WERI-Rb-1 (cell line): ENCODE measurements at regions not wholly inside any gene's neighbourhood (a gene's known extent, or its start where the extent isn't known, plus 50 kb on each side); places are given as distances from the start of the nearest gene placed in this dataset.

Source experiments
- DNase-seq: peaks from one replicate; pipeline ENCODE4 v3.0.0-alpha.2; 2020
- H3K27ac ChIP-seq: fragments of 250-450 bp; sonication (Bioruptor Pico); 2 replicates; pipeline ENCODE4 v1.5.1; 2020; ENCODE audit warnings: mild to moderate bottlenecking, moderate library complexity
- H3K27me3 ChIP-seq: fragments of 250-450 bp; sonication (Bioruptor Pico); 2 replicates; pipeline ENCODE4 v1.5.1; 2021; ENCODE audit warnings: mild to moderate bottlenecking, low read depth, moderate library complexity; ENCODE audit not compliant: insufficient read depth, severe bottlenecking
- H3K36me3 ChIP-seq: fragments of 250-450 bp; sonication (Bioruptor Pico); 2 replicates; pipeline ENCODE4 v1.5.1; 2020; ENCODE audit warnings: mild to moderate bottlenecking, moderate library complexity
- H3K4me3 ChIP-seq: 2 replicates; pipeline ENCODE4 v1.5.1; 2011; ENCODE audit warnings: low read depth, mild to moderate bottlenecking, control low read depth, low read length
- H3K9me3 ChIP-seq: fragments of 250-450 bp; sonication (Bioruptor Pico); 2 replicates; pipeline ENCODE4 v1.5.1; 2021; ENCODE audit warnings: mild to moderate bottlenecking, moderate library complexity; ENCODE audit not compliant: severe bottlenecking
- CTCF ChIP-seq: IDR thresholded peaks from 2 replicates; pipeline ENCODE4 v1.5.1; 2011; ENCODE audit warnings: low read depth, mild to moderate bottlenecking, control low read depth, inconsistent platforms, low read length

DNA sequence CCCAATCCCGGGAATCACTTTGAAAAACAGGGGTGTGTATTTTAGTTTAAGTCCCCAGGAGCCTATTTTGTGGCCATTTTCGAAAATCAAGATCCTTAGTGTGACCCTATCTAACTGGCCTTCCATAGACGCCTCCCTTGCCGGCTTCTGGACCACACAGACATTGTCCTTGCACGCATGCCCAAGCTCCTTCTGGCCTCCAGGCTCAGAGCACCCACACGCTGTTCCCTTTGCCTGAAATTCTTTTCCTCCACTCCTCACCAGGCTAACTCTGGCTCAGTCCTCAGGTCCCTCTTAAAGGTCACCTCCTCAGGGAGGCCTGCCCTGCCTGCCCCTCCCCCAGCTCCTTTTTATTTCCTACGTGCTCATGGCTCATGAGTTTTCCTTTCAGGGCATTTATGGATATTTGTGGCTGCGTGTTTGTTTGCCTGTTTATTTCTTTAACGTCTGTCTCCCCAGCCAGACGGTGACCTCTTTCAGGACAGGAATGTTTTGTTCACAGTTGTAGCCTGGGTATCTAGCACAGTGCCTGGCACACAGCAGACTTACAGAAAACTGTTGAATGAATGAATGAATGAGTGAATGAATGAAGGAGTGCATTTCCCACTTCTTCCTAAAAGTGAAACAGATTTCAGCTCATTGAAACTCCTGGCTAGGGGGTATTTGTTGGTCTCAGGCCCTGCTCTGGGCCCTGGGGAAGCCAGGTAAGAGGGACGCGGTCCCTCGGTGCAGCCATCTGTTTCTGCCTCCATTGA lies 79.1 kb upstream of the IER5L start:
- TF ChIP-seq CTCF: no peak
- Histone ChIP-seq H3K4me3 (no peak overlapping the region), H3K27me3 (no peaks in the 10 kb centered on the region), H3K9me3 (peaks cover 2% of the 10 kb centered on the region), H3K36me3 (no peaks in the 10 kb centered on the region), H3K27ac (no peak overlapping the region)
- DNase-seq: no peak

DNA sequence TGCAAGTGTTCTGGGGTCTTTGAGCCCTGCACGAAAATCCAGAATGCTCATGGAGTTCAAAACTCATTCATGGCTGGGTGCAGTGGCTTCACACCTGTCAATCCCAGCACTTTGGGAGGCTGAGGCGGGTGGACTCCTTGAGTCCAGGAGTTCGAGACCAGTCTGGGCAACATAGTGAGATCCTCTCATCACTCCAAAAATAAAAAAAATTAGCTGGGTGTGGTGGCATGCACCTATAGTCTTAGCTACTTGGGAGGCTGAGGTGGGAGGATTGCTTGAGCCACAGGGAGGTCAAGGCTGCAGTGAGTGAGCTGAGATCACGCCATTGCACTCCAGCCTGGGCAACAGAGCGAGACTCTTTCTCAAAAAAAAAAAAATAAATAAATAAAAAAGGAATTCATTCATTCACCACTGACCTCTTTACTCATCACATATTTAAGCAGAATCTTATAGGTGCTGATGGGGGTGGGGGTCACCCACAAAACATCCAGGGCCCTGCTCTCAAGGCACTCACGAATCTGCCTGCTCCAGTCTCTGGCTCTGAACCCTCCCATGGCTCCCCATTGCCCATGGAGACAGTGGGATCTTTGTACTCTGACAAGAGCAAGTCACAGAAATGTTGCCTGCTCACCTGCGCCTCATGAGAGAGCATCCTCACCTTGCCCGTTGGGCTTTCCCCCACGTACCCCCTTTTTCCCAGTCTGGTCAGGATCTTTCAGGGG lies 76.7 kb upstream of the IER5L start:
- H3K36me3 ChIP-seq: no peaks in the 10 kb centered on the region
- peaks cover 5% of the 10 kb centered on the region for H3K9me3 ChIP-seq
- H3K27ac ChIP-seq: no peak overlapping the region
- no peaks in the 10 kb centered on the region for H3K27me3 ChIP-seq
- no peak for DNase-seq
- no peak for TF ChIP-seq CTCF
- H3K4me3 ChIP-seq: no peak overlapping the region

DNA sequence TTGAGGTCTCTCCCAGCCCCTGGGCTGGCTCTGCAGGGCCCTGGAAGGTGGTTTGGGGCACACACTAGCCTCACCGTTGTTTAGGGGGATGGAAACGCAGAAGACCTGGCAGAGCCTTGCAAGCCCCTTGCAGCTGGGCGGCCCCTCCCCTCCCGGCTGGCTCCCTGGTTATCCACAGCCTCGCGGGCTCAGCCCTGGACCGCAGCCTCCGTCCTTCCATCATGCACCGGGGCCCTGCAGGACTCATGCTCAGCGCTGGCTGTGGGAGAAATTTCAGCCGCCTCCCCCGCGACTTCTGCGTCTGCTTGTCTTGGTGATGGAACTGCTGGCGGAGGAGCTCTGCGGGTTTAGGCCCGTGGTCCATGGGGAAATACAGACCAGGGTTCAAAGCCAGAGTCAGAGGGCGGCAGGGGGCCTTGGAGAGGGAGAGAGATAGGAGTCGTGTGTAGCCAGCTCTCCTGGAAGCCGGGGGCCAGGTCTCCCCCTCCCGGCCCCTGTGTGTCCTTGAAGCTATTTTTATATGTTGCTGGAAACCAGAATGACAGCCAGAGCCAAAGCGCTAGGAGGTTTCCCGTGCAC lies 75.8 kb upstream of the IER5L start:
- H3K9me3 ChIP-seq: peaks cover 4% of the 10 kb centered on the region
- no peak for TF ChIP-seq CTCF
- H3K27me3 ChIP-seq: no peaks in the 10 kb centered on the region
- H3K36me3 ChIP-seq: no peaks in the 10 kb centered on the region
- no peak overlapping the region for H3K4me3 ChIP-seq
- DNase-seq: no peak
- H3K27ac ChIP-seq: no peak overlapping the region

DNA sequence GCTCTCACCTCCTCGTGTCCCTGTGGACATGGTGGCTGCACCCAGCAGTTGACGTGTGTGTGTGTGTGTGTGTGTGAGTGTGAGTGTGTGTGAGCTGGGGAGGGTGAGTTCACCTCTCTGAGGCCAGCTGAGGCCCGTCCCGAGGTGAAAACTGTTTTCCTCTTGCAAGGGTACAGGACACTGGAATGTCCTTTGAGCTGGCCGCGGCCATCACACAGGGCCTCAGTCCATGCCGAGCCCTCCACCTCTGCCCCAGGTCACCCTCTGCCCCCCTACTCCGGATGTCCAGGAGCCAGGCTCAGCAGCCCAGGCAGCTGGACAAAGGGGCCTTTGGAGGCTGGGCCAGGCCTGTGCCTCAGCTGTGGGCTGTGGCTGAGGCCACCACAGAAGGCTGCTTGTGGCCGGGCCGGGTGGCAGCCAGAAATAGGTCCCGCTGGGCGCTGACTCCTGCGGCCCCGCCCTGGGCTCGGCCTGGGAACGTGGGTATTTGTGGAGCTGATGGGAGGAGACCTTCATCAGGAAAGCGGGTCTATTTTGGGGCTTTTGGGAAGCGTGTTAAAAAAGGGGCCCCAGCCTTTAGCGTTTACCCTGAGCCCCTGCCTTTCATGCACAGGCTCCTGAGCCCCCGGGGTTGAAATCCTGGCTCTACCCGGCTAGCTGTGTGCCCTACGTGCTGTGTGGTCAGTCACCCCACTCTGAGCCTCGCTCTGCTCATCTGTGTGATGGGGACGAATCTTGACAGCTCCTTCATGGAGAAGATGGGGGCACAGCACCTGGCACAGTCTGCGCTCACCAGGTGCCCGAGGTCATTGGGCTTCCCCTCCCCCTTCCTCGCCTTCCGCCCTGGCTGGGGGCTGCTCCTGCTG lies 75.1 kb upstream of the IER5L start:
- TF ChIP-seq CTCF: no peak
- no peak for DNase-seq
- Histone ChIP-seq H3K27ac (no peak overlapping the region), H3K4me3 (no peak overlapping the region), H3K9me3 (peaks cover 4% of the 10 kb centered on the region), H3K36me3 (no peaks in the 10 kb centered on the region), H3K27me3 (no peaks in the 10 kb centered on the region)

- Histone ChIP-seq H3K9me3 (peaks cover 4% of the 10 kb centered on the region), H3K27me3 (no peaks in the 10 kb centered on the region), H3K36me3 (no peaks in the 10 kb centered on the region), H3K27ac (no peak overlapping the region), H3K4me3 (no peak overlapping the region)
- TF ChIP-seq CTCF: no peak
- no peak for DNase-seq
Observed at GRCh38 chr9:129250786-129251185, 72.7 kb upstream of the IER5L start.
